Hematopoietic multipotent progenitor cell treated with erythropoietin and hydrocortisone succinate and interleukin-3 and kit ligand, for 17 days (in vitro differentiated cells): ENCODE measurements at regions not wholly inside any gene's neighbourhood (a gene's known extent, or its start where the extent isn't known, plus 50 kb on each side); places are given as distances from the start of the nearest gene placed in this dataset.
A peak's percentile ranks its signal among the peaks of the same experiment; 100 is the strongest.

Experiments used
- DNase-seq: peaks from one replicate; pipeline ENCODE4 v3.0.0-alpha.2; 2015; ENCODE audit warnings: low spot score

DNA sequence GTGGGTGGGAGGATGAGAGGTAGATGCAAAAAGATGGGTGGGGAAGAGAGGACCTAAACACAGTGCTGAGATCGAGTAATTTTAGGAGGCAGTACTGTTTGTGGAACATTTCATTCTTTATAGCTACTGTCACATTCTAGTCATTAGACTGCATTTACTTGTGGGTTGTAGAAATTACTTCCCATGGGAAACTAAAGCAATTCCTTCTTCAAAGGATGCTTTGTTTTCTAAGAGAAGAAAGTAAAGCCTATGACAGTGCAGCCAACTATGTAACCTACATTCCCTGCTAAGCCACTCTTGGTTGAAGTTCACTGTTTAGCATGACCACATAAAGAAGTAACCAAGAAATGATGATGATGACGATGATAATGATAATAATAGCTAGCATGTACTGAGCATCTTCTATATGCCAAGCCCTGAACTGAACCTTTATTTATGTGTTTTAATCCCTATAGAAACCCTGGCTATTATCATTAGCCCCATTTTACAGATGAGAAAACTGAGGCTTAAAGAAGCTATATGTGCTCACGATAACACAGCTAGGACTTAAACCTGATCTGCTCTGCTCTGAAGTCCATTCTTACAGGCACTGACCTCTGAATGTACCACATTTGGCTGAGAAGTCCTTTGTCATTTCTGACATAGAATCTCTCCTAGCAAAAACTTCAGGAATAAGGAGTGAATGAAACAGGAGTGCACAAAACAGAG, 114.5 kb upstream of the KIT start:
- no peak for DNase-seq

DNA sequence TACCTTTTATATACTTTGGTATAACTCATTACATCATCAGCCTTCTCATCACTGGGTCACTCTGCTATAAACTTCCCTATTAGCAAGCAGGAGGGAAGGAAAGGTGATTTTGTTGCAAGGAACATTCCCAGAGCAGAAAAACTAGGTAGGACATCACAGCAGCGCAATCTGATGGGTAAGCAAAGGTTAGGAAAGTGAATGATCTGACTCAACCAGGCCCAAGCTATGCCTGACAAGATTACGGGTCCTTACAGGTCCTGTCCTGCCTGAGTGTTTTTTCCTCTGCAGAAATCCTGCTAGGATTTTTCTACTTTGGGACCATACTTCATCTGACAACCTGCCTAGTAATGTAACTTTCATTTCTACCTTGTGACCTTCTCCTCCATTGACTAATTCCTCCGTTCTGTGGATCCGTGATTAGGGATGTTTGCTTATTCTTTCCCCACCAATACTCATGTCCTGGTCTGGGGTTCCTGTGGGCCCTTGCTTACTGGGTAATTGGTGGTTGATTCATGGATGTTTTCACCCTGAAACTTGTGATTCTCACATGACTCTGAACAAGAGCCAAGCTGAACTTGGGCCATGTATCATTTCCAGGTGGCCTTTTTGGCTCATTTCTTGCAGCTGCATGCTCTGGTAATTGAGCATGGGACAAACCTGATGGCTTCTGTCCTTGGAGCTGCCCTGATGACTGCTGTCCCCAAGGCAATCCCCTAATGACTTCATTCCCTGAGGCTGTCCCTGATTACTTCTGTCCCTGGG, 111.9 kb upstream of the KIT start:
- DNase-seq = no peak

DNA sequence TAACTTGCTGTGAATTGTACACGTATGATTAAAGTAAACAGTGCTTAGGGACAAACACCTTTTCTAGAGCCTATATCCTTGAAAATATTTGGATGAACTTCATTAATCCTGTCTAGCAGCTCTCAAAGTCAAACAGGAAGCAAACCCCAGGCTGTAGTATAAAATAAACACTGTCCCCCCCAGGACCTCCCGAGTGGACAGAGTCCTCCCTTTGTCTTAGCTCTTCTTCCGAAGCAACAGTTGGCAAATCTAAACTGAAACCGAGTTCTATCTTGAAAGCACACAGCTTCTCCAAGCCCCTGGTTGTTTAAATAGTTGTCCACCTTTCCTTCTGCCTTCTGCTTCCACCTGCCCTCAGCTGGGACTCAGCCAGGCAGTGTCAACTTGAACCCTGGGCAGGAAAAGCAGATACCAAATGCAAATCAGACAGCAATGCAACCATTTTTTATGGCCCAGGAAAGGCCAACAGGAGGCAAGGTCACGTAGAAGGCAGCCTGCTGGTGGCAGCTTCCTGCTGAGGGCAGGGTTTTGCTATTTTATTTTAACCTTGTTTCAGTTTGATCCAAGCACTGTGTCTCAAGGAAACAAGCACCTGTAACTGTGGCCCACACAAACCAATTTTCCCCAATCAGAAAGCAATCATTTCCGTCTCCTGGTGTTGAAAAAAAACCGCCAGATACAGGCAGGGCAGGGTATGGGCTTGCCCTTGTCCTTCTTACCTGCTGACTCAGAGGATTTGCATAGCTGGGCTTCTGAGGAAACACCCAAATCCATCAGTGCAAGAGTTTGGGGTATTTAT, 110.3 kb upstream of the KIT start:
- no peak for DNase-seq

DNA sequence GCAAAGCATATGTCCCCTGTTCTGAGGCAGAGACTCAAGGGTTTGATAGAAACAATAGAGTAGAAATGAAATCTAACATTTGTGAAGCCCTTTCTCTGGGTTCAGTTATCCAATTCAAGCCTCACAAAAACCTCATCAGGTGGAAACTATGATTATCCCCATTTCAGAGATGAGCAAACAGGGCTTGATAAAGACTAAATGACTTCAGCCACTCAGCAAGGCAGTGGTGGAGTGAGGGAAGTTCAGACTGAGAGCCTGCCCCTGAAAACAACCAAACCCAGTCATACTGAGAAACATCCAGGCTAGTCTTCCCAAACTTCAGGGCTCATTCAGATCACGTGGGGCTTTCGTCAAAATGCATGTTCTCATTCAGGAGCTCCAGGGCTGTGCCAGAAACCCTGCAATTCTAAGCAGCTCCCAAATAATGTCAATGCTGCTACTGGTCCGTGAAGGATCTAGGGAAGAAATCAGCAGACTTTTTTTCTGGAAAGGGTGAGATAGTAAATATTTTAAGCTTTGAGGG, 109.6 kb upstream of the KIT start:
- no peak for DNase-seq

DNA sequence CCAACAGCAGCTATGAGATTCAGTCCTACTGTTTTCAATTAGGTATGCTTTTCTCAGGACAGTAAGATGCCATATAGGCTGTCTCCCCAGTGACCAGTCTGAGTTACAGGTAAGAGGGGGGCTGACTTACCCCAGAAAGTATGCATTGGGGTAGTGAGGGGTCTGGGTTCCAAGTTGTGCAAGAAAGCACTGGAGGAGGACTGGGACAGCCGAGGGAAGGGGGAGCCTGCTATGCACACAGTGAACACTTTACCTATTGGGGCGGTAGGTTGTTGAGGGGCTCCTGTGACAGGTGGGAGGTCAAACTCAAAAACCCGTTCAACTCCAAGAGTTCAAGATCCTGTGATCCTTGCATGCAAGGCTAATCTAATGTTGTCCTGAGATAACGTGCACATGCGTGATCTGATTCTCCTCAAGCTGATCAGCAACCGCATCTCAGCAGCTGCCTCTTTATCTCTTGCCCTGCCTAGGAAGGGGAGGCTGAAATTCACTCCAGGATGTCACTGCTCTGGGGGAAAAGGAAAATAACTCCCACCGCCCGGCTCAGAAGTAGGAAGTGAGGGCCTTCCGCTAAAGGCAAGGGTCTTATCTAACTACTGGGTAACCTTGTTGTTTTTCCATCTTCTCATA, 108.8 kb upstream of the KIT start:
- DNase-seq = no peak

DNA sequence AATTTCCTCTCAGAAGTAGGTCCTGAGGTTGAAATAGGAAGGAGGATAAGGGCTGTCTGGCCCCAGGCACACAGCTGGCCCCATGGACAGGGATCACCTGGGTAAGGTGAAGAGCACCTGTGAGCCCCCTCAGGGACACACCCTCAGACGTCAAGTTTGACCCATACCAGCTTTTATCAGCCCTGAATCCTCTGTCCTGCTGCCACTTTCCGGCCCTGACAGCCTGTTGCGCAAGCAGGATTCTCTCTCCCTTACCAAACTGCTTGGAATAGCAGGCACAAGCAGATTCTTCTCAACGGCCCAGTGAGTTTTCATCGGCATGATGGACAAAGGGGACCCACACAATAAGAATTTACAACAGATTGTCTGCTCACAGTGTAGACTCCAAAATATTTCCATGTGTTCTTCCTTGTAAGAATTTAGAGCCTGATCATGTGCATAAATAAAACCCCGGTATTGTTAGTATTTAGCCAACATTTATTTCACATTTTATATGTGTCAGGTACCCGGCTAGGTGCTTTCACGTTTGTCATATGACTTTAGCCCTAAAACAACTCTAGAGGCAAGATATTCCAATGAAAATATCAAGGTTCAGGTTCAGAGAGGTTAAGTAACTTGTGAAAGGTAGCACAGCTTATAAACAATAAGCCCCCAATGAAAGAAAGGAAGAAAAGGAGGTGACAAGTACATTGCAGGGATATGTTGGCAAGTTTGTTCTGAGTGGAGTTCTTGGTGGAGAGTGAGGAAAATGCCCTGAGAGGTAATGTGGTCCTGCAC, 107.2 kb upstream of the KIT start:
- no peak for DNase-seq

DNA sequence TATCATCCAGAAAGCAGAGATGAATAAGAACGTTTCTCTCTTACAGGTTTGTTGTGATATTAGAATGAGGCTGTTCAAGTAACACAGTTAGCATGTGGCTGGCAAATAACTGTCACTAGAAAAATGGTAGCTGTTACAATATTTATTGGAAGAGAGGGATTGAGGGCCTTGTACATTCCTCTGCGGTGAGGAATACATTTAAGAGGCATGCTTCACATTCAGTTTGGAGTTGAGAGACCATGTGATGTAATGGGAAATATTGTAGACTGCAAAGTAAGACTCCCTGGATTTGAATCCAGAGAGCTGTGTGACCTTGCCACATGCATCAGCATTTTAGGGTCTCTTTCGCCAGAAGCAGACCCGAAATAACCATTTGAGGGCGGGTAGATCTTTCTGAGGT, 104.8 kb upstream of the KIT start:
- DNase-seq = no peak

DNA sequence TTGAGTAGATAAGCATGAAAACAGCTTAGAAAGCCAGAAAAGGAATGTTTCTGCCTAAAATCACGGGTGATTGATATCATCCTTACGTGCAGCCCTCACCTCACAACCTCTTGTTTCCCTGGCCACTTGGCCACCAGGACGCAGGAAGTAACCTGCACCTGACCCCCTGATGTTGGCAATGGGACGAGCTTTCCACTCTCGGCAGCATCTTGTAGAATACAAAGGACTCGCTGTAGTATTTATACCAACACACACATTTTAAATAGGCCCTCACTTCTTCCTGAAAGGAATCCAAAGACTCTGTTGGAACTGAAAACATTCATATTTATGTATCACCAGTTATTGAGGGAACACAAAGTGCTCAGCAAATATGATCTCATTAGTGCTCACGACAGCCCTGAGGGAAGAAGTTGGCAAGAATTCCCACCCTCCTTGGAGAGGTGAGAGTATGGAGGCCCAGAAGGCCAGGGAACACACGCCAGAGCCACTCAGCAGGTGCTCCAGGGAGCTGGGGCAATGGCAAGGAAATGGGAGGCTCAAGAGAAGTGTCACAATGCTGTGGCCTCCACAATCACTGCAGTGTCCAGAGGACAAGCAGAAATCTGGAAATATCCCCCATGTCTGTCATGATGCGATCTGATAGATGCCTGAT, 103.3 kb upstream of the KIT start:
- no peak for DNase-seq

DNA sequence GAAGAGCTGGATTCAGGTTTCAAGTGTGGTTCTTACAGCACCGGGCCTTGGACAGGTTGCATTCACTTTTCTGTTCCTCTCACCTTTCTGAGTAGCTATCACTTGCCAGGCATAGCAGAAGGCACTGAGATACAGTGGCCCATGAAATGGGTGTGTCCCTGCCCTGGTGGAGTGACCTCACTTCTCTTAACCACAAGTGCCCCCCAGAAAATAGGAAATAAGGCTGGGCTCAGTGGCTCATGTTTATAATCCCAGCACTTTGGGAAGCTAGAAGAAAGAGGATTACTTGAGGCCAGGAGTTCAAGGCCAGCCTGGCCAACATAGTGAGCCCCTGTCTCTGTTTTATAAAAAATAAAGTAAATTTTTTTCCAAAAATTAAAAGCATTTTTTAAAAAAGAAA, 101.7 kb upstream of the KIT start:
- no peak for DNase-seq

DNA sequence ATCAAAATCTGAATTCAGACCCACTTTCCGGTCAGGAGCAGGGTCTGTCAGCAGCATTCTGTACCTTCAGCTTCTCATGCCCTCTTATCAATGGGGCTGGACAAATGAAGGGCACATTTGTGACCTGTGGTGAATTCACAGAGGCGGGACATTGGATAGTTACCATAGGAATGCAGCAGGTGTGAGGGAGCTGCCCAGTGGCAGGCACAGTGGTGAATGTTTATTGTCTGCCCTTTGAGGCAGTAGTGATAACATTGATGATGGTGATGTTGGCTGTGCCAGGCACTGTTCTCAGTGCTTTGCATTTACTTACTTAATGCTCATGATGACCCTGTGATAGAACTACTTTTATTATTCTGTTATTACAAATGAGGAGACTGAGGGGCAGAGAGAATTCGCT, 101.2 kb upstream of the KIT start:
- DNase-seq = no peak

DNA sequence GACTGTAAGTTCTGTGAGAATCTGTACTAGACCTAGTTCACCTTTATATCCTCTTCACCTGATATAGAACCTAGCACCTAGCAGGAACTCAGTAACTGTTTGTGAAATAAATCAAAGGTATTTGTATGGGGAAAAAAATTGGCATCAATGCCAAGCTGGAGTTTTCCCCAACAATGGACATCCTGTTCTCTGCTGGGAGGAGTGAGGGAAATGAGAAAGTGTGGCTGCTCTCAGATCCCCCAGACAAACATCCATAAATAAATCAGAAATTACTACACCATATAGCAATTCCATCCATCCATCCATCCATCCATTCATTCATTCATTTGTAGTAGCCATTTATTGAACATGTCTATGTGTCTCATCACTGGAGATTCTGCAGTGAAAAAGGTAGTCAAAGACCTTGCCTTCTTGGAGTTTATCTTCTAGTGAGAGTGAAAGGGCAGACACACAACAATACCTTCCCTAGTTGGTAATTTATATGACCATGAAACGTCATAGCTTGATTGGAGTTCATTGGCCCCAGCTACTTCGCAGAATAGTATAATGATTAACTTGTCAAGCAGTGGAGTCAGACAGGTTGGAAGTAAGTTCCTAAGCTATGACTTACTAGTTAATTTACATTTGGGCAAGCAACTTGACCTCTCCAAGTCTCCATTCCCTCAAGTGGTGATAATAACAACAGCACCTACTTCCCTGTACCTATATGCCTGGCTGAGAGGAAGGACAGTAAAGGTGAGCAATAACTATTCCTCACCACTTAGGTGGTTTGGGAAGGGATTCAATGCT, 98.7 kb upstream of the KIT start:
- no peak for DNase-seq

DNA sequence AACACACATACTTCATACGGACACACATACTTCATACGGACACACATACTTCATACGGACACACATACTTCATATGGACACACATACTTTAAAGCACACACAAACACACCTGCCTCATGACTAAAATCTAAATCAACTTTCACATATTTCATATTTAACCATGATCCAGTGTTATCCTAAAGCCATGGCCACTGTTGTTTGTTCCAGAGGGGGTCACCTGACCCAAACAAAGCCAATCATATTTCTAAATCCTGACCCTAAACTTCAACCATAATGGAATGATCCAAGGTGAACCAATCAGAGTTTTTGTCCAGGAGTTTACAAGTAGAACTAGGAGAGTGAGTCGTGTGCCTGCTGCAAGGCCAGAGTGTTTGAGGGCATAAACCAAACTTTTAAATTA, 97.2 kb upstream of the KIT start:
- DNase-seq = no peak

DNA sequence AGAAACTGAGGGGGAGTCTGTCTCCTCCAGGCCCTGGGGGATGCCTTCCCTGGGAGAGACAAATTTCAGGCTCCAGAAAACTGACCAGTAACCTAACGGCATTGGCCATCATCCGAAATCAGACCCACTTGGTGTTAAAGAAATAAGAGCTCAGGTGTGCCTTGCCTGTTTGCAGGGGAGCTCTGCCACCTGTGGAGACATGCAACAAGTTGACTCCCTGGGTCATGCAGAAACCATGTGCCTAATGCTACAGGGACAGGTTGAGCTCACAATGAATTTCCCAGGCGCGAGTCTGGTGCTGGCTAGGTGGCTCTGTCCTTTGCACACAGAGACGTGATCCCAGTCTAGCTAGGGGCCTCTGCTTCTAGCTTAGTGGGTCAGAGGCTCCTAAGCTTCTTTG, 95.8 kb upstream of the KIT start:
- DNase-seq = no peak

DNA sequence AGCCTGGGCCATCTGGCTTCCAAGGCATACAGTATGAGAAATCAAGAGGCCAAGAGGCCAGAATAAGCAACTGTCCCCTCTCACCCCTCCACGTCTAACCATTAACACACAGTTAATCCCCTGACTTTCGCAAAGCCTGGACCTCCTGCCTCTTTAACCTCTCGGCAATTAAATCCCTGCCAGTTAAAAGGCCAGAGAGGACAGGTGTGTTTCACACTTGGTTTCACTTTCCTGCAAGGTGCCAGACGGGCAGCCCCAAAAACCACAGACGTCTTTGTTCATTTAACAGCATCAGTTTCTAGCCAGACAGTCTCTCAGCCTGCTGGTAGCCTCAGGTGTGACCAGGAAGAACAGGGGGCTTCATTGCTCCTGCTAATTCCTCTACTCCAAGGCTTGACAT, 91.1 kb upstream of the KIT start:
- no peak for DNase-seq

DNA sequence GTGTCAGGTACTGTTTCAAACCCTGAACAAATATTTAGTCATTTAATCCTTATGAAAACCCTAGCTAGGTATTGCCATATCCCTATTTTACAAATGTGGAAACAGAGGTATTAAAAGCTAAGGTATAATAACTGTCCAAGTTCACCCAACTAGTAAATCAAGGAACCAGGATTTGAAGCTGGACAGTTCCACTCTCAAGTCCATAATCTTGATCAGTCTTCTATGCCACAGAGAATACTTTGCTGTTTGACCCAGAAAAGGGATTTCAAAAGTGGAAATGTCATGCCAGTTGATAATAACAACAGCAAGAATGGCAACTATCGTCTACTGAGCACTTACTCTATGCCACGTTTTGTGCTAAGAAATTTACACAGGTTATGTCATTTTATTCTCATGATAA, 90.4 kb upstream of the KIT start:
- no peak for DNase-seq

DNA sequence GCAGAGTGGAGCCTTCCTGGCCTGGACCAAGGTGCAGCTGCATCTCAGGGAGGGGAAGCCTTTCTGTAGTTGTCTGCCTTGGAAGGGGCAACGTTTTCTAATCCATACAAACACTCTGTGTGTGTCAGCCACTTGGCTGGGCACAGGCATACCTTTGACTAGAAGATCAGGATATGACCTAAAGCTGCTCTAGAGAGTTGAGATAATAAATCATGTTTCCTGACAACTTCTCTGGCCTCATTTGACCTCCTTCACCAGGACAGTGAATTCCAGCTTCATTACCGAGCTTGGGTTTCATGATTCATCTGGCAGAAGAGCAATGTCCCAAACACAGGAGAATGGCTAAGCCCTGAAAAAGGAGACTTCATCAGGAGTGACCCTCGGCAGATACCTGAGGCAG, 89.6 kb upstream of the KIT start:
- no peak for DNase-seq

DNA sequence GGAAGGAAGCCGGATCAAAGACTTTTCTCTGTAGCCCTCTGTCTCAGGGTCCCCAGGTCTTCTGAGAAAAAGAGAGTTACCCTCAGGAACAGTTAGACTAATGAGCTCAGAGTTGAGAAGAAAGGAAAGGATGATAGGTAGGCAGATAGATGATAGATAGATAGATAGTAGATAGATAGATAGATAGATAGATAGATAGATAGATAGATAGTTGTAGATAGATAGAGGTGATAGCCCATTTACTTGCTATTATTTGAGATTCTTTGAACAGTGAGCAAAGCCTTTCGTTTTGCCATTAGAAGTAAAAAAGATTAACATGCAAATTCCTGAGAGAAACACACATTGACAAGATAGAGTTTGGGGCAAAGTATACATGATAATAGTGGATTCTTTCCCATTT, 86.9 kb upstream of the KIT start:
- DNase-seq = no peak

DNA sequence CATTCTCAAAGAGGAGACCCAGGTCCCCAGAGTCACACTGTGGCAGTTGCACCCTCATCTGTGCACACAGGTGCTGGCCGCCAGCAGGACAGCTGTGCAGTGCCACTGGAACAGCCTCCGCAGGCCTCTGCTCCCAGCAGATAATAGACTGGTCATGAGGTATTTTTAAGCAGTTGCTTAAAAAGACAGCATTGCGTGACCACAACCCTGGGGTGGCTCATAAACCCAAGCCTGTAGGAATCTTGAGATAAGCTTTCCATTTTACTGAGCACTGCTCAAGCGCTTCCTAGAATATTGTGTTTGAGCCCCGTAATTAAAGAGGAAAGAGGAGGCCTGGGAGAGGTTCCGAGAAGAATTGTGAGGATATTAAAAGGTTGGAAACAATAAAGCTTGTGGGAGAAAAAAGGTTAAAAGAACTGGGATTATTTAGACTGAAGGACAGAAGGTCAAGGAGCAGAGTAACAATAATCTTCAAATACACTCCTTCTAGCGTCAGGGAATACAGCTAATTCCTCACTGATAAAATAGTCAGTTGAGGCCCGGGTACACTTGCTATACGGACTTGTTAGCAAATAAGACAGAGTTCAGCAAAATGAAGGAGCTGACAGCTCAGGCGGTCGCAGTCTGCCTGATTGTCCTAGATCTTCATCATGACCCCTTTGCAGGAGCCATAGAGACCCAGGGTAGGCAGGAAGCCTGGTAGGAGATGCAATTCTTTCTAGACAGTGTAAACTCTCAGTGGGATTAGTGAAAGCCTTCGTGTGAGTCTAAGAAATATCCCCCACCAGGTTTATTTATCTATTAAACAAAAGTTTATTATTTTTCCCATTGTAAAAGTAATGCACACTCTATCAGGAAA, 86.2 kb upstream of the KIT start:
- peak; percentile 21 for DNase-seq

DNA sequence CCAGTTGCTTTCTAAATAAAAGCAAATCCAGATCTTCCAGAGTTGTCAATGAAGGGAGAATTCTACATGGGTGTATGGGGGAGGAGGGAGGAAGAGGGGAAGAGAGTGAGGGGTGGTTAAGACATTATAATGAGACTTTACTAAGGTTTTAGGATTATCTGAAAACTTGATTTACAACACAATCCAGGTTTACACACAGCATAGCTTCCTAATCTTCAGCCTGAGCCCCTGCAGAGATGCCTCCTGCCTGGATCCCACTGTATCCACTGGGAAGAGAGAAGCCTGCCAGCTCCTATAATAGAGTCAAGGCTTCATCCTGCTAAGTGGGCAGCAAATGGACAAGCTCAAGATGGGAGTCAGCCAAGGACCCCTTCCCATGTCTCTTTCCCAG, 85.6 kb upstream of the KIT start:
- DNase-seq = no peak
